ENCODE measurements at regions not wholly inside any gene's neighbourhood (a gene's known extent, or its start where the extent isn't known, plus 50 kb on each side); places are given as distances from the start of the nearest gene placed in this dataset.

DNA sequence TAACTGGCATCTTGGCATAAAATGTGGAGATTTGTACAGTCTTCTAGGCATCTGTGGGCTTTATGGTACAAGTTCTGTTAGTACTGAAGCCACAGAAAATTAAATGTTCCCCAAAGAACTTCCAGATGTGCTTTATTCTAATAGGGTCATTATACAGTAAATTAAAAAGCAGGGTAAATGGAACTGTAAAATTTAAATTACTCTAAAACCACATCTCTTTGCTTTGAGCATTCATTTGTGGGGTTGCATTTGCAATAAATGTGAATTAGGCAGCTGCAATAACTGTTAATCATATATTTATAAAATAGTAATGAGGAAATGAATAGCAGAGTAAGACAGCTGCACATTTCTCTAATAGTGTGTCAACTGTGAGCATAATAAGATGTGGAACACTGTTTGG, 151.5 kb downstream of the BUB3 start:
- intact Hi-C loops (cut with DNase I): no loop called here
- H3K4me3 ChIP-seq: no peak overlapping the region
- DNase-seq: no peak
- no peaks in the 10 kb centered on the region for H3K9me3 ChIP-seq
- no peaks in the 10 kb centered on the region for H3K4me1 ChIP-seq
- no peaks in the 10 kb centered on the region for H3K27me3 ChIP-seq
- no peaks in the 10 kb centered on the region for H3K36me3 ChIP-seq
- H3K27ac ChIP-seq: no peak overlapping the region
- TF ChIP-seq, protein P1, sequence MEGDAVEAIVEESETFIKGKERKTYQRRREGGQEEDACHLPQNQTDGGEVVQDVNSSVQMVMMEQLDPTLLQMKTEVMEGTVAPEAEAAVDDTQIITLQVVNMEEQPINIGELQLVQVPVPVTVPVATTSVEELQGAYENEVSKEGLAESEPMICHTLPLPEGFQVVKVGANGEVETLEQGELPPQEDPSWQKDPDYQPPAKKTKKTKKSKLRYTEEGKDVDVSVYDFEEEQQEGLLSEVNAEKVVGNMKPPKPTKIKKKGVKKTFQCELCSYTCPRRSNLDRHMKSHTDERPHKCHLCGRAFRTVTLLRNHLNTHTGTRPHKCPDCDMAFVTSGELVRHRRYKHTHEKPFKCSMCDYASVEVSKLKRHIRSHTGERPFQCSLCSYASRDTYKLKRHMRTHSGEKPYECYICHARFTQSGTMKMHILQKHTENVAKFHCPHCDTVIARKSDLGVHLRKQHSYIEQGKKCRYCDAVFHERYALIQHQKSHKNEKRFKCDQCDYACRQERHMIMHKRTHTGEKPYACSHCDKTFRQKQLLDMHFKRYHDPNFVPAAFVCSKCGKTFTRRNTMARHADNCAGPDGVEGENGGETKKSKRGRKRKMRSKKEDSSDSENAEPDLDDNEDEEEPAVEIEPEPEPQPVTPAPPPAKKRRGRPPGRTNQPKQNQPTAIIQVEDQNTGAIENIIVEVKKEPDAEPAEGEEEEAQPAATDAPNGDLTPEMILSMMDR (IDR thresholded peaks at IDR 0.05): no peak
- no peak for TF ChIP-seq POLR2A (IDR thresholded peaks at IDR 0.05)

DNA sequence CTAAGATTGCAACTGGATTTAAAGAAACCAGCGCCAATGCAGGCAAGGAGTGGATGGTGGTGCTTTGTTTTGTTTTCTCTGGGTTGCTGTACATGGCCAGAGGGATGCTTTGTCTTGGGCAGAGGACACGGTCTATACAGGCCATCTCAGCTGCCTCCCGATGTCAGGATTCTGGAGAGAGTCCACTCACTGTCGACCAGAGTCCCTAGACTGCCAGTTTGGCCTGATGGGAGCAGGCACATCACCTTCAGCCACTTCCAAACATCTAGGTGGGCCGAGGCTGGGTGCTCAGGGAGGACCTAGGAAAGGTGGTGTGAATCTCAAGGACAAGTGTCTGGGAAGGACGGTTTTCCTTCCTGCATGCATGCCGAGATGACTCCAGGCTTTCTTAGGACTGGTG, 152.1 kb downstream of the BUB3 start:
- no peaks in the 10 kb centered on the region for H3K36me3 ChIP-seq
- intact Hi-C loops (cut with DNase I): no loop called here
- WGBS, 2 donors: 85 to 93% methylated on average over 2 to 4 of the region's 7 CpGs

DNA sequence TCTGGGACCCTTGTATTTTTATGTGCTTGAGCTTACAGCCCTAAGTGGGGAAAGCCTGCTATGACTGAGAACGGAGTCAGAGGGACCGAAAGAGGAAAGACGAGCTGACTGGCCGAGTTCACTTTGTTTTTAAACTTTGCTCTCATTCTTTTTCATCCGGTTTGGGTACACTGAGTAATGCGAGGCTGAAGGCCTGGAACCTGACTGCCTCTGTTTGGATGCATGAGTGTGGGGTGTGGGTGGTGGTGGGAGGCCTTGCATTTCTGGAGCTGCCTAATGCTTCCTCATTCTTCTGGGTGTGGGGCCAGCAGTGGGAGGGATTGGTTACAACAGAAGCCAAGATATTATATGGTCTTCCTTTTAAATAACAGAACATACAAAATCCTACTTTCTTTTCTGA, 155.5 kb downstream of the BUB3 start:
- no peaks in the 10 kb centered on the region for H3K4me1 ChIP-seq
- H3K27ac ChIP-seq: no peak overlapping the region
- H3K4me3 ChIP-seq: no peak overlapping the region
- H3K9me3 ChIP-seq: no peaks in the 10 kb centered on the region
- intact Hi-C loops (cut with DNase I): no loop called here
- H3K27me3 ChIP-seq: no peaks in the 10 kb centered on the region
- no peak for TF ChIP-seq POLR2A (IDR thresholded peaks at IDR 0.05)
- TF ChIP-seq, protein P1 (IDR thresholded peaks at IDR 0.05): no peak
- WGBS, 2 donors: 58 to 75% methylated on average over 6 of the region's 6 CpGs
- no peaks in the 10 kb centered on the region for H3K36me3 ChIP-seq
- DNase-seq: no peak

More for the DNA sequence above, 152.1 kb downstream of the BUB3 start:
- TF ChIP-seq, protein P1 (IDR thresholded peaks at IDR 0.05): no peak
- TF ChIP-seq POLR2A (IDR thresholded peaks at IDR 0.05): no peak
- no peak for DNase-seq
- Histone ChIP-seq H3K4me1 (no peaks in the 10 kb centered on the region), H3K9me3 (no peaks in the 10 kb centered on the region), H3K27ac (no peak overlapping the region), H3K4me3 (no peak overlapping the region), H3K27me3 (no peaks in the 10 kb centered on the region)

DNA sequence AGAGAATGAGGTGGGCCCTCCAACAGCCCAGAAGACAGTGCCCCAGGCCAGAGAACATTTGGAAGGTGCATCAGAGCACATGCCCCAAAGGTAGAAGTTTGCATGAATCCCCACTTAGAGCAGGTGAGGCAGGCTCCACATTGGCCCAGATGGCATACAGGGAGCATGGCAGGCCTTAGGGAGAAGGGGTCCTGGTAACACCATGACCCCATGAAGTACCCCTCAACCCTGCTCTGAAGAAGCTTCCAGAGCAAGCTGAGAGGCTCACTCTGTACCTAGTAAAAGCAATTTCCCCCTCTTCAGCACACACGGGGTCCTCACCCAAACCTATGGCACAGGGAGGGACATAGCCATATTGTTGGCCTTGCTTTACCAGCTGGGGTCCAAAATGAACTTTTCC, 162.6 kb downstream of the BUB3 start:
- Histone ChIP-seq H3K9me3 (no peaks in the 10 kb centered on the region), H3K4me1 (peaks cover 0 to 7% (median 0%) of the 10 kb centered on the region in 3 donors), H3K4me3 (no peak overlapping the region), H3K27ac (no peak overlapping the region), H3K27me3 (no peaks in the 10 kb centered on the region), H3K36me3 (no peaks in the 10 kb centered on the region)
- TF ChIP-seq, protein P1 (IDR thresholded peaks at IDR 0.05): no peak
- no peak for TF ChIP-seq POLR2A (IDR thresholded peaks at IDR 0.05)
- WGBS, 2 donors: 60 to 90% methylated on average over 1 of the region's 1 CpG
- intact Hi-C loops (cut with DNase I): no loop called here
- DNase-seq: no peak

- H3K4me3 ChIP-seq: no peak overlapping the region
- TF ChIP-seq, protein P1 (IDR thresholded peaks at IDR 0.05): no peak
- no peak for TF ChIP-seq POLR2A (IDR thresholded peaks at IDR 0.05)
- no peaks in the 10 kb centered on the region for H3K36me3 ChIP-seq
- H3K9me3 ChIP-seq: no peaks in the 10 kb centered on the region
- no peak for DNase-seq
- H3K27ac ChIP-seq: no peak overlapping the region
- peaks cover 0 to 7% (median 0%) of the 10 kb centered on the region in 3 donors for H3K4me1 ChIP-seq
- intact Hi-C loops (cut with DNase I): no loop called here
- no peaks in the 10 kb centered on the region for H3K27me3 ChIP-seq
- 40% methylated on average over 1 of the region's 1 CpG; no CpG with 5 or more reads in 1 of the 2 donors for WGBS, 2 donors
Measured at GRCh38 chr10:123318516-123318915, 164.3 kb downstream of the BUB3 start.

Data from esophagus squamous epithelium (tissue), 5 donors.